Kasumi-1 (cell line): ENCODE measurements at regions not wholly inside any gene's neighbourhood (a gene's known extent, or its start where the extent isn't known, plus 50 kb on each side); places are given as distances from the start of the nearest gene placed in this dataset.

Experiments used
- DNase-seq, 2 experiments: peaks; one replicate each; lab custom pipeline; 2025; lab: John Stamatoyannopoulos, UW

- no peak for DNase-seq
Observed at GRCh38 chr3:14335774-14336748, 66.3 kb upstream of the SLC6A6 start.

GRCh38 chr3:14336749-14337598 is 65.4 kb upstream of the SLC6A6 start:
- peak in 1 of 2 experiments; percentile 7 for DNase-seq

GRCh38 chr3:14337828-14338227 is 64.6 kb upstream of the SLC6A6 start:
- no peak for DNase-seq

- DNase-seq = no peak
Observed at GRCh38 chr3:14338242-14338641, 64.2 kb upstream of the SLC6A6 start.

- DNase-seq = no peak
Observed at GRCh38 chr3:14338898-14339458, 63.4 kb upstream of the SLC6A6 start.

- DNase-seq = no peak
Observed at GRCh38 chr3:14340960-14341708, 61.3 kb upstream of the SLC6A6 start.

- no peak for DNase-seq
Observed at GRCh38 chr3:14343338-14344112, 58.9 kb upstream of the SLC6A6 start.

- DNase-seq = no peak
Observed at GRCh38 chr3:14344351-14344750, 58.1 kb upstream of the SLC6A6 start.

- DNase-seq = no peak
Observed at GRCh38 chr3:14345496-14346150, 56.8 kb upstream of the SLC6A6 start.

- DNase-seq = no peak
Observed at GRCh38 chr3:14346191-14346590, 56.2 kb upstream of the SLC6A6 start.

- DNase-seq = no peak
Observed at GRCh38 chr3:14346642-14347041, 55.8 kb upstream of the SLC6A6 start.

- DNase-seq = no peak
Observed at GRCh38 chr3:14347110-14347509, 55.3 kb upstream of the SLC6A6 start.

GRCh38 chr3:14351617-14352001 is 50.8 kb upstream of the SLC6A6 start:
- no peak for DNase-seq

- no peak for DNase-seq
Observed at GRCh38 chr3:14352002-14352627, 50.3 kb upstream of the SLC6A6 start.
